Spleen (tissue), 11 donors: ENCODE measurements at regions not wholly inside any gene's neighbourhood (a gene's known extent, or its start where the extent isn't known, plus 50 kb on each side); places are given as distances from the start of the nearest gene placed in this dataset.

Source experiments
- DNase-seq: peaks from one replicate; pipeline ENCODE4 v3.0.0-alpha.2; 2020
- H3K27ac ChIP-seq, 8 donors: fragments of 200-600 bp; sonication (generic) in 7 of 8; 1 replicate in 4 of 8; 2 replicates in 4 of 8; pipeline versions ENCODE4 v1.5.0 to v1.8.0; 2016 to 2021; ENCODE audit warnings: inconsistent platforms in 4 of 8, mild to moderate bottlenecking in 4 of 8, moderate library complexity in 1 of 8
- H3K27me3 ChIP-seq, 7 donors: fragments of 200-600 bp; sonication (generic) in 6 of 7; replicated peaks in 1 of 7; 1 replicate in 4 of 7; 2 replicates in 3 of 7; pipeline versions ENCODE4 v1.5.0 to v1.8.0; 2016 to 2021; ENCODE audit warnings: inconsistent platforms in 3 of 7, mild to moderate bottlenecking in 1 of 7
- H3K36me3 ChIP-seq, 6 donors: fragments of 200-600 bp; sonication (generic) in 5 of 6; 1 replicate in 4 of 6; 2 replicates in 2 of 6; pipeline versions ENCODE4 v1.5.0 to v1.8.0; 2016 to 2021; ENCODE audit warnings: inconsistent platforms in 2 of 6
- H3K4me1 ChIP-seq, 6 donors: fragments of 200-600 bp; sonication (generic) in 5 of 6; 1 replicate in 3 of 6; 2 replicates in 3 of 6; pipeline versions ENCODE4 v1.5.0 to v1.8.0; 2016 to 2021; ENCODE audit warnings: inconsistent platforms in 3 of 6
- H3K4me3 ChIP-seq, 8 donors: fragments of 200-600 bp; sonication (generic) in 7 of 8; 1 replicate in 4 of 8; 2 replicates in 4 of 8; pipeline versions ENCODE4 v1.5.0 to v1.8.0; 2016 to 2021; ENCODE audit warnings: inconsistent platforms in 4 of 8, mild to moderate bottlenecking in 4 of 8, moderate library complexity in 2 of 8
- H3K9me3 ChIP-seq, 8 donors: fragments of 200-600 bp; sonication (generic) in 7 of 8; 1 replicate in 4 of 8; 2 replicates in 4 of 8; pipeline versions ENCODE4 v1.5.0 to v1.8.0; 2016 to 2021; ENCODE audit warnings: inconsistent platforms in 4 of 8
- CTCF ChIP-seq, 11 experiments: fragments of 200-600 bp in 7 of 11; fragments of 450-650 bp in 4 of 11; sonication (generic) in 4 of 11; IDR thresholded peaks in 8 of 11; conservative IDR thresholded peaks in 3 of 11; 1 replicate in 7 of 11; 2 replicates in 4 of 11; pipeline versions ENCODE4 v1.4.0 to v1.8.0; 2016 to 2021; ENCODE audit warnings: antibody characterized with exemption in 11 of 11, inconsistent platforms in 4 of 11, mild to moderate bottlenecking in 1 of 11
- POLR2A ChIP-seq, 3 donors: fragments of 450-650 bp; IDR thresholded peaks; one replicate each; pipeline ENCODE4 v1.5.1; 2017; ENCODE audit warnings: antibody characterized with exemption in 3 of 3, mild to moderate bottlenecking in 1 of 3
- POLR2AphosphoS5 ChIP-seq, 3 donors: sonication (generic); formaldehyde crosslinking; IDR thresholded peaks; one replicate each; pipeline ENCODE4 v1.5.1; 2017; ENCODE audit warnings: antibody characterized with exemption in 3 of 3
- WGBS, 5 donors: extraction: QIAGEN DNeasy Blood & Tissue Kit in 3 of 5; methylation state at CpG; one replicate each; pipeline versions ENCODE4 v1.1.5 to v1.1.7; 2013 to 2018; 5-methylcytosine and 5-hydroxymethylcytosine counted together
- intact Hi-C: fragments of 100-400 bp; cut with DNase I; formaldehyde crosslinking; loops from one replicate; pipeline ENCODE4 v1.15.0; 2023; ENCODE audit warnings: low total_unique reads
- donor health status: healthy with polysubstance abuse.
- donor health status: DM: no; HTN: no; CAD: no; lungs with moderate emphysema.
- donor health status: DM: no; HTN: no; CAD: no.
- donor health status: Bipolar disorder and iron deficiency.
- donor health status: healthy.
- donor health status: DM: no; HTN: no; CAD: no.
- donor health status: DM: yes; HTN: yes; CAD: no.

GRCh38 chrX:88605222-88605583, 141.8 kb upstream of the CPXCR1 start:
- no peaks in the 10 kb centered on the region for H3K4me1 ChIP-seq
- 57 to 65% (median 59%) methylated on average over 4 of the region's 4 CpGs for WGBS, 5 donors
- intact Hi-C loops = loop anchor here (10.0 kb wide), 1 partner anchor 180 kb away; no protein-coding TSS in a partner anchor
- TF ChIP-seq POLR2AphosphoS5 (IDR thresholded peaks at IDR 0.05) (no peak), CTCF (IDR thresholded peaks at IDR 0.05 in 8 of 11, conservative IDR thresholded peaks at IDR 0.05 in 3 of 11) (no peak), POLR2A (IDR thresholded peaks at IDR 0.05) (no peak)
- H3K36me3 ChIP-seq = no peaks in the 10 kb centered on the region
- no peak overlapping the region for H3K4me3 ChIP-seq
- H3K9me3 ChIP-seq = peaks cover 0 to 2% (median 0%) of the 10 kb centered on the region in 8 donors
- H3K27me3 ChIP-seq = peaks cover 0 to 7% (median 0%) of the 10 kb centered on the region in 7 donors
- no peak for DNase-seq
- H3K27ac ChIP-seq = no peak overlapping the region

GRCh38 chrX:88612870-88613329, 134.1 kb upstream of the CPXCR1 start:
- Histone ChIP-seq H3K9me3 (peaks cover 0 to 16% (median 0%) of the 10 kb centered on the region in 8 donors), H3K4me1 (no peaks in the 10 kb centered on the region), H3K27ac (no peak overlapping the region), H3K4me3 (peak overlapping the region in 1 of 8 donors; percentile 26), H3K27me3 (no peaks in the 10 kb centered on the region), H3K36me3 (no peaks in the 10 kb centered on the region)
- WGBS, 5 donors = 32 to 51% (median 35%) methylated on average over 4 of the region's 4 CpGs
- TF ChIP-seq POLR2AphosphoS5 (IDR thresholded peaks at IDR 0.05) (no peak), CTCF (IDR thresholded peaks at IDR 0.05 in 8 of 11, conservative IDR thresholded peaks at IDR 0.05 in 3 of 11) (no peak), POLR2A (IDR thresholded peaks at IDR 0.05) (no peak)
- intact Hi-C loops = no loop called here
- no peak for DNase-seq

GRCh38 chrX:88613338-88613737, 133.7 kb upstream of the CPXCR1 start:
- Histone ChIP-seq H3K27me3 (no peaks in the 10 kb centered on the region), H3K9me3 (peaks cover 0 to 16% (median 0%) of the 10 kb centered on the region in 8 donors), H3K27ac (no peak overlapping the region), H3K4me3 (peak overlapping the region in 1 of 8 donors; percentile 26), H3K36me3 (no peaks in the 10 kb centered on the region), H3K4me1 (no peaks in the 10 kb centered on the region)
- no peak for DNase-seq
- peak in 4 of 11 experiments; percentile 6 to 59 (median 13) for TF ChIP-seq CTCF (IDR thresholded peaks at IDR 0.05 in 8 of 11, conservative IDR thresholded peaks at IDR 0.05 in 3 of 11)
- TF ChIP-seq POLR2AphosphoS5 (IDR thresholded peaks at IDR 0.05) = no peak
- intact Hi-C loops = no loop called here

GRCh38 chrX:88621278-88621677, 125.7 kb upstream of the CPXCR1 start:
- intact Hi-C loops = no loop called here
- DNase-seq = no peak

More at GRCh38 chrX:88621278-88621677, 125.7 kb upstream of the CPXCR1 start:
- no peaks in the 10 kb centered on the region for H3K36me3 ChIP-seq
- no peaks in the 10 kb centered on the region for H3K27me3 ChIP-seq
- H3K4me1 ChIP-seq = no peaks in the 10 kb centered on the region
- H3K9me3 ChIP-seq = peaks cover 0 to 7% (median 0%) of the 10 kb centered on the region in 8 donors
- 43 to 68% (median 58%) methylated on average over 2 of the region's 2 CpGs for WGBS, 5 donors
- no peak overlapping the region for H3K27ac ChIP-seq
- H3K4me3 ChIP-seq = no peak overlapping the region
- TF ChIP-seq POLR2AphosphoS5 (IDR thresholded peaks at IDR 0.05) (no peak), CTCF (IDR thresholded peaks at IDR 0.05 in 8 of 11, conservative IDR thresholded peaks at IDR 0.05 in 3 of 11) (no peak), POLR2A (IDR thresholded peaks at IDR 0.05) (no peak)
